Stimulated activated CD8-positive, alpha-beta memory T cell treated with anti-CD3 and anti-CD28 coated beads, Interleukin-4, amount 100 ng/mL, for 24 hours (primary cell): ENCODE measurements at regions not wholly inside any gene's neighbourhood (a gene's known extent, or its start where the extent isn't known, plus 50 kb on each side); places are given as distances from the start of the nearest gene placed in this dataset.

Experiments
- DNase-seq: peaks from one replicate; pipeline ENCODE4 v3.0.0-alpha.2; 2020; ENCODE audit warnings: low read depth

DNA sequence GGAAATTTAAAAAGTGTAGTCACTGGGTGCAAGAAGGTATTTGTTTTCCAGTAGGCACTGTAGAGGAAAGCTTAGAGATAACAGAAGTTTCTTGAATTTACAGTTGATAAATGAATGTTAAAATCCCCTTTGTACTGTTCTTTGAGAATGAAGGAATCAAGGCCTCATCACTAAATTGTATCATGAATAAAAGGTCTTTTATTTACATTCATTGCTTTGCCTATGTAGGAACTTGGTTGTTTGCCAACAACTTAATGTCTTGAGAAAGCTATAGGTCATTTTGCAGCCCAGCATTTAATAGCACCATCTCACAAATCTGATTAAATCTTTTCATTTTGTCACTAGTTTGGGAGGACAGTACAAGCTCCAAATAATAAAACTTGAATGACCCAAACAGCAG lies 213.9 kb upstream of the ITGA4 start:
- no peak for DNase-seq

DNA sequence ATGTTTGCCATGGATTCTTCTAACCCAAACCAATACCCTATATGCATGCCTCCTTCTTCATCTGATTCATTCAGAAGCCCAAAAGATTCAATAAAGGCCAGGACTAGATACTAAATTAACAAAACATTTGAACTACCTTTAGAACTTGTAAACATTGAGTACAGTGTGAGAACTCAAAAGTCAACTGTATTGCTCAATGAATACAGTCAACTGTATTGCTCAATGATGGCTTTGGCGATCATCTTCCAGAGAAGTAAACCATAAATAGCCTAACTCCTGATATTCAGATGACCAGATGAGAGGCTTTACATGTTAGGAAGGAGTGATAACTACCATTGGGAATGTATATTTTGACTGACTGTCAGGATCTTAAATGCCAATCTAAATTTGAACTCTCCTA lies 206.5 kb upstream of the ITGA4 start:
- DNase-seq, result no peak

DNA sequence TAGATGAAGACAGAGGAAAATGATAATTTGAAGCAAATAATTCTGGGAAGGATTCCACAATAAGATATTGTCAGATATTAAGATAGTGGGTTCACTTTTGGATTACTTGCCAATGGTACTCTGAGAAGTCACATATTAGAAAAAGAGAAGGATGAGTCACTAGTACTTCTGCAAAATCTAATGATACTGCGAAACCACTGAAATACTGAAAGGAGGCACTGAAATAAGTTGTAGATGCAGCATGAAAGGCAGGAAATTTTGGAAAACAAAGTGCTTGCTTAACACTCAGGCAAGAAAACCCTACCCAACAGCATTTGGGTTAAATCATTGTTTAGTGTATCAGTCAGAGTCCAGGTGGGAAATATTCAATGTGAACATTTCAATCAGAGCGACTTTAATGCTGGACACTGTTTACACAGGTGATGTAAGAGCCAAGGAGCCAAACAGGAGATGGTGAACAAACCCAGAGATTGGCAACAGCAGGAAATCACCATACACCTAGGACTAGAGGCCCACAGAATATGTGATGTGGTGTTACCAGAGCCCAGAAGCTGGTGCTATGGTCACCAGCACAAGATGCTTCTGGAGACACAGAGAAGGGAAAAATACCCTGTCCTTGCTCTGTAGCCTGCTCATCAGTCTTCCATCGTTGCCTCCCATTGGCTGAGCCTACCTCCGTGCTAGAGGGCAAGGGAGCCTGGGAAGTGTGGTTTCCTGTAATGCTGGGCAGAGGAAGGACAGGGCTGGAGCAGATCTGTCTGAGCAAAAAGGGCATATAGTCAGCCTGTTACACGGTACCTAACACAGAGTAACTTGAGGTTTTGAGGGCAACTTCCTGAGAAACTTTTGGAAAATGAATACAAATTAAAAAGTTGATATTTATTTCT lies 204.7 kb upstream of the ITGA4 start:
- DNase-seq, result no peak

DNA sequence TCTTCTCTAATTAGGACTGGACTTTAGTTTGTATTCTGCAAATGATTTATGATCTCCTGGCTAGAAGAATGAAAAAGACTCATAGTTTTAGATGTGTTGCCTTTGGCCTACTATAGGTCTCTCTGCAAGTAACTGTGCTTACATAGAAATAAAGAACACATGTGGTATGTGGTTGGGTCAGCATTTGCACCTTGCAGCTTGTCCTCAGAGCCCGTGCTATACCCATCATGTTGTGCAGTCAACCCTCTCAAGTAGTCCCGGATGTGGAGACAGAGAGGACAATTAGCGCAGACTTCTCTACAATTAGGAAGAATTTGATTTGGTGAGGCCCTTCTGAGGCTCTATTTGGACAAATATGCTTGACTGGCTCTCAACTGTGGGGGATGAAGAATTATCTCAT lies 203.7 kb upstream of the ITGA4 start:
- no peak for DNase-seq

DNA sequence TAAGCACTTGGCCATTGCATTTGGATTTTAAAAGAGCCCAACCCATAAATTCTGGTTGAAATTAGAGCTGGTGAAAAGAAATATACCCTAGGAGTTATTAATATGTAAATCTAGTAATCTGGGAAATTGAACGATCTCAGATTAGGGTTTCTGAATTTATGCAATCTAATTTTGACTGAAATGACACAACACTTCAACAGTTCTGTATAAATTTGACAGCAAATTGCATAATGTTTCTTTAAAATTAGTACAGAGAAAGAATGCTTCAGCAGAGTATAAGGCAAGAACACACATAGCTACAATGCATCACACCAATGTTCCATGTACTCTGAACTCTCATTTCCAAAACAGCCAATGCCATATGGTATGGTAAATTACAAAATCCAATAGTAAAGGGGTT lies 201.5 kb upstream of the ITGA4 start:
- DNase-seq, result no peak

DNA sequence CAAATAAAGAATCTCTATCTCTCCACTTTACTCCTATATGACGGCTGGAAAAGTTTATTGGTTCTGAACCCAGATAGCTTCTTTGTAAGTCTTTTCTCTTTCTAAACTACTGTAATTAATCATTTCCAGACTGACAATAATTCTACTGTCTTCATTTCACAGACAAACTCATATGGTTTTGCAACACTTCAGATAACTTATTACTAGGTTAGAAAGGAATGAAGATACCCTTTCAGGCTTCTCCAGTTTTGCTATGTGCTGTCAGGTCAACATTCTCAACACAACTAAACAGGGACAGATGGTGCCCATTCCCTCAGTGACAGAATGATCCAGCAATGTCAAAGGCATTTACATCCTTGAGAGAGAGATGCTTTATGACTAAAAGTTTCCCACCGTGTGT lies 198.5 kb upstream of the ITGA4 start:
- DNase-seq, result no peak

DNA sequence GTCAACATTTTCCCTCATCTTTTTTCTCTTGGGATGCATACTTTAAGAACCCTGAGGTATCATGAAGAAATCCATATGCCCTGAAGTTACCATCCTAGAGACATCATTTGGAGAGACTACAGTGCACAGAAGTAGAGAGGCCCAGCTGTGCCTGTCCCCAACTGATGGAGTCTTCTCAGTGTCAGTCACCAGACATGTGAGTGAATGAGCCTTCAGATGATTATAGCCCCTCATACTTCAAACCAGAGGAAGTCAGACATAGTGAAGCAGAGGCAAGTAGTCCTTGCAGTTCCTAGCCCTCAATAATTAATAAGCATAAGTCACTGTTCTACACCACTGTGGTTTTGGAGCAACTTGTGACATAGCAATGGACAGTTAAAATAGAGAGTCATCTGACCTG lies 194.4 kb upstream of the ITGA4 start:
- no peak for DNase-seq

DNA sequence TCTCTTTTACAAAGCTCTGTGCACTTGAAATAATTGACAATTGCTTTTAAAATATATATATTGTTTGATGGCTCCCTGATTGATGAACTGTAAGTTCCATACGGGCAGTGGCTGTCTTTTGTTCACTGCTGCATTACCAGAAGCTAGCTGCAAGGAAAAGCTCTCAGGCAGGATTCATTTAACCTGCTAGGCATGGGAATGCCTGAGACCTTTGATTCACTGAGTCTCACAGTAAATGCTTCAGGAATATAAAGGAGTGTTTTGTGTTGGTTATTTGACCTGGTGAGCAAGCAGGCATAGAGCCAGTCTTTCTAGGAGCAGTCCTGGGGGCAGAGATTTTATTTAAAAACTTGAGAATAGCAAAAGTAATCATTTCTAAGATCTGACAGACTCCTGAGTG lies 193.2 kb upstream of the ITGA4 start:
- no peak for DNase-seq

DNA sequence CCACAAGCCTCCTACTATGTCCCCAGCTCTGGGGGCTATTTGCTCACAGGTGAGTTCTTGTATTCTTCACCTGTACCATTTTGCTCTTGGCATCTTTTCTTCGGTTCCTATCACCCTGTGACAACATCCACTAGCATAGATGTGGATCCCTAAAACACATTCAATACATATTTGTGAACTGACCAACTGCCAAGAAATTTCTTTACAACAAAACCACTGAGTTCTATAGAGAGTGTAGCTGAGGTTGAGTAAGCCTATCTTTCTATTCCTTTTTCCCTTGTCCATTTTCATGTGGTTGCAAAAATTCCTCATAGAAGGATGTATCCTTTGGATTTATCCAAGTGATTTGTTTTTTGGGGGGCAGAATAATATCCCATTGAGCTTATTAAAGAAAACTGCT lies 192.7 kb upstream of the ITGA4 start:
- no peak for DNase-seq

DNA sequence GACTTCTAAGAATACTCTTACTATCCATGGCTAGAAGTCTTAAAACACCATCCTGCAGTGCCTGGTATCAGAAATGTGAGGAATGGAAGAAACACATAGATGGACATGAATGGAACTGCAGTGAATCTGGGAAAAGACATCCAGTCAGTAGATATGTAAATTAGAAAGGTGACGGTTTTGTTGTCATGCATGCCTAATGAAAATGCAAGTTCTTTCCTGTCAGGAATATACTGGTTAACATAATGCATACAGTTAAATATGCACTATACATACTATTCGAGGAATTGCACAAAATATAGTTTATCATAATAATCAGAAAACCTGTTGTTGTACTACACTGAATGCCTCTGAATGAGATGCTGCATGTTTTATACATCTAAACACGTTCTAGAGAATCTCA lies 190.6 kb upstream of the ITGA4 start:
- no peak for DNase-seq

DNA sequence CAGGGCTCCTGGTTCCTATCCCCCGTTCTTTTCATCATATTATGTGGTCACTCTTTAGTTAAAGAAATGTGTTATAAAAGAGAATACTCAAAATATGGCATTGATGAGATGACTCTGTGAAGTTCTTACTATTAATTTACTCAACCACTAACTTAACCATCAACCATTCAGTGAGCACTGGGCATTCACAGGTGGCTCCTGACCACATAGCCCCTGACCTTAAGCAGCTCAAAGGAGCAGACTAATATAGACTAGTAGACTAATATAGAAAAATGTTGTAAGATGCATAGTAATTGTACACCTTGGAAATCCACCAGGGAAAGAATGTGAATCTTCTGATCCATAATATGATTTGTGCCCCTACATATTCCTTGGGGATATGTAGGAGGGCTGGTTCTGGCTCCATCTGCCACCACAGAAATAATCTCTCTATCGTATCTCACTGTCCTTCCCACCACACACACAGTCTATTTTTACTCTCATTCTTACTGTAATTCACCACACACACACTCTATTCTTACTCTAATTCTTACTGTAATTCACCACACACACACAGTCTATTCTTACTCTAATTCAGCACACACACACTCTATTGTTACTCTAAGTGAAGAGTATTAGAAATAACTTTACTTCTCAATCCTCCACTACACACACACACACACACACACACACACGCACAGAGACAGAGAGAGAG lies 188.9 kb upstream of the ITGA4 start:
- DNase-seq, result no peak

DNA sequence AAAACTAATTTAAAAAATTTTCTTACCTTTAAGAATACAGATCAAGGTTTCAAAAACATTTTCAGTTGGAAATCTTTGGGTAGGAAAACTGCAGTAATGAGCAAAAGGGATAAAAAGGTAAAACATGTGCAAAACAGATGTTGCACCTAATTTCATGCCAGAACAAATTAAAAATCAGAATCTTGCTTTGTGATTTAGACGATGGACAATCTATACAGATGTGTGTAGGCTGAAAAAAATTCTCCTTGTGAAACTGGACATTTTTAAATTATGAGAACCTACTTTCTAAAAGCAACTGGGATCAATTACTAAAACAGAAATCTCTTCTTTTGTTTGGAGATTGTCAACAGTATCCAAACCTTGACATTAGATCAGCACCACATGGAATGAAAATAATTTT lies 183.2 kb upstream of the ITGA4 start:
- no peak for DNase-seq

DNA sequence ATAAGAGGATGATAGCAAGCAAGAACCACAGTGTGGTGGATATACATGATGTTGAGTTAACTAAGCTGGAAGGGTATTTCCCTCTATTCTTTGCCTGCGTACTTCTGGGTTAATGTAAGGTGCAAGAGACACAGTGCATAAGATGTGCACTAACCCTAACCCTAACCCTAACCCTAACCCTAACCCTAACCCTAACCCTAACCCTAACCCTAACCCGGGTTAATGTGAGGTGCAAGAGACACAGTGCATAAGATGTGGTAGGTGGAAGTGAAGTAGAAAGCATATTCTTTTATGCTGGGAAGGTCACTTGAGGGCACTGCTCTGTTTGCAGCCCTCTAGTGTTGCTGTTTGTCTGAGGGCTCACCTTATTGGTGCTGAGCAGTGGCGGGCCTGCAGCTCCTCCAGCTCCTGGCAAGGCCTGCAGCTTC lies 181.5 kb upstream of the ITGA4 start:
- no peak for DNase-seq

DNA sequence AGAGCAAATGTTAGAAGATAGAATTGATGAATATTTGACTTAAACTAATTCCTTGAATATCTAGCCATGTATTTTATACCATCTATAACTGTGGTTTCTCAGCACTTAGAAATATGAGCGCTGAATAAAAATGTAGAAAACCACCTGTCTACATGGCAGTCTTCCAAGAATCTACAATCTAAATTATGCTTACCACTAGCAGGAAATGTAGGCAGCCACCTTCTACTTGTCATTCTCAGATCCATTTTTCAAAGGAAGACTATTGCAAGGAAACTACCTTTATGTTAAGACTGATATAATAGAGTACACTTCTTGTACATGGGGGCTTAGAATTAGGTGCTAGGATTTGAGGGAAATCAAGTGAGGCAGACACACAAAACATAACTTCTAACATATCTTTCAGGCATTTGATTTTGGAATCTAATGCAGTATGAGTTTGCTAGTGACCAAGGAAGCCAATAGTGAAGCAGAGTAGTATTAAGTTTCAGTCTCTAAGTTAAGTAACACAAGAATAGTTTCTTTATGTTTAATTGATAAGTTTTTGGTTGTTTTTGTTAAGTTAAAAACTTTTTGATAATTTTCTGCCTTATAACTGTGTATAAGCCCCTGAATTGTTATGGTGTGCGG lies 175.9 kb upstream of the ITGA4 start:
- no peak for DNase-seq

DNA sequence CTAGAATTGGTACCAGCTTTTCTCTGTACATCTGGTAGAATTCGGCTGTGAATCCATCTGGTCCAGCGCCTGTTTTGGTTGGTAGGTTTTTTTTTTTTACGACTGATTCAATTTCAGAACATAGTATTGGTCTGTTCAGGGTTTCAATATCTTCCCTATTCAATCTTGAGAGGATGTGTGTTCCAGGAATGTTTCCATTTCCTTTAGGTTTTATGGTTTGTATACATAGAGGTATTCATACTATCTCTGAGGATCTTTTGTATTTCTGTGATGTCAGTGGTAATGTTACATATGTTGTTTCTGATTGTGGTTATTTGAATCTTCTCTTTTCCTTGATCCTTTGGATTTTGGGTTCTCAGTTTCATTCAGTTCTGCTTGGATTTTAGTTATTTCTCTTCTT lies 172.1 kb upstream of the ITGA4 start:
- DNase-seq, result no peak

DNA sequence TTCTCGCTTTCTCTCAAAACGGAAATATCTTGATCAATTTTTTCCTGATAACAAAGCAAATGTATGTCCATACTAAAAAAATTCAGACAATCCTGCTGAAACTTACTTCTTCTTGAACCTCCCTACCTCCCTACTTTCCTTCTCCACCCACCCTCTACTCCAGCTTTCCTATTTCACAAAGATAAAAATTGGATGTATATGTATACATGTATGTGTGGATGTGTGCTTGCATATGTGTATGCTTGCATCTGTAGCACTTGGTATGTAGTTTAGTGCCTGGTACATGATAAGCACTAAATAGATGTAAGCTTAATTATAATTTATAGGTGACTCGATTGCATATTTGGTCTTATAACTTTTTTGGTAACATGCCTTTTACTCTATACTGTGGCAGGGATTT lies 167.5 kb upstream of the ITGA4 start:
- no peak for DNase-seq

DNA sequence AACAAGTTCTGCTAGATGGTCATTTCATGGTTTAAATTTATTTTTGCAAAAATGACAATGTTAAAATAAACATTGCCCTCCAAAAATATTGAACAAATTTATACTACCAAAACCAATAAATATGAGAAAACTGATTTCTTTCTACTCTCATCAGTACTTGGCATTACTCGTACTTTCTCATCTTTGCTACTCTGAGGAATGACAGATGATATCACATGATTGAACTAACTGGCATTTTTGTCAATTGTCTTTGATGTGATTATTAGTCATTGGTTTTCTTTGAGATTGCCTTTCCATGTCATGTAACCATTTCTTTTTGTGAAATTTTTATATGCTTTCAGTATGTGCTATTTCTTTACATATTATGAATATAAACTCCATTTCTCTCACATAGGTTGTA lies 167.0 kb upstream of the ITGA4 start:
- no peak for DNase-seq

DNA sequence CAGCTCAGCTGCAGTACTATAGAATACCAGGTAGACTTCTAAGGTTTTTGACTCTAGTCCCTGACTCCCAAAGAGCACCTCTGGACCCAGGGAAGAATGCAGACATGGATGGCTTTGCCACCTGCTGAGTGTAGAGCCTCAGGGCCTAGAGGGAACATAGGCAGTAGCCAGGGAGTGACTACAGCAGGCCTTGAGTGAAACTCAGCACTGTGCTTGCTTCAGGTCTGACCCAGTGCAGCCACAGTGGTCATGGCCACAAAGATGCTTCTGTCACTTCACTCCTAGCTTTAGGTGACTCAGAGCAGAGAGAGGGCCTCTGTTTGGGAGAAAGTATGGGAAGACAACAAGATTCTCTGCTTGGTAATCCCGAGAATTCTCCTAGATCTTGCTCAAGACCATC lies 162.2 kb upstream of the ITGA4 start:
- no peak for DNase-seq

DNA sequence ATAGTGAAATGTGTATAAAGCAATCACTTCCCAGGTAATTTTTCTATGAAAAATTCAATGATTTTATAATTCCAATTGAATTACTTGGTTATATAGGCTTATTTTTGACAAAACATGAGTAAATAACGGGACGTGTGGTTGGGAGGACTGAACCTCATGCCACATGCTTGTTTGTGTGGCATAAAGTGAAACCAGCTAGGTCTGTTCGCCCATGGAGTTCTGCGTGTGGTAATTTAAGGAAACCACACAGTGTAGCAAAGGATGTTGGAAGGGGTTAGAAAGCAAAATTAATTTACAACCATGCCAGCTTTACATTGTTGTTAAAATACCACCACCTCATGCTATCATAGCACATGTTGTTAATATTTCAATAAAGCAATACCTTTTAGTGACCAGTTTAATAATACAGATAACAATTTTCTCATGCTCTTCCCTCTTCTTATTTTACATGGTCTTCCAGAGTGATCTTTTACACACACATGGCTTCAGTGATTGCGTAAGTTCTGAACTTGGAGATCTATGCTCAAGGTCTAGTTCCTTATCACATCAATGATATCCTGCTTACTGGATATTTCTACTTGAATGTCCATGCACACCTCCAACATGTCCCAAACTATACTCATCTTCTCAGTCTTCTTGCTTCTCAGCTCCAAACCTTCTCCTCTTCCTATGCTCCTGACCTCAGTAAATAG lies 156.4 kb upstream of the ITGA4 start:
- no peak for DNase-seq

DNA sequence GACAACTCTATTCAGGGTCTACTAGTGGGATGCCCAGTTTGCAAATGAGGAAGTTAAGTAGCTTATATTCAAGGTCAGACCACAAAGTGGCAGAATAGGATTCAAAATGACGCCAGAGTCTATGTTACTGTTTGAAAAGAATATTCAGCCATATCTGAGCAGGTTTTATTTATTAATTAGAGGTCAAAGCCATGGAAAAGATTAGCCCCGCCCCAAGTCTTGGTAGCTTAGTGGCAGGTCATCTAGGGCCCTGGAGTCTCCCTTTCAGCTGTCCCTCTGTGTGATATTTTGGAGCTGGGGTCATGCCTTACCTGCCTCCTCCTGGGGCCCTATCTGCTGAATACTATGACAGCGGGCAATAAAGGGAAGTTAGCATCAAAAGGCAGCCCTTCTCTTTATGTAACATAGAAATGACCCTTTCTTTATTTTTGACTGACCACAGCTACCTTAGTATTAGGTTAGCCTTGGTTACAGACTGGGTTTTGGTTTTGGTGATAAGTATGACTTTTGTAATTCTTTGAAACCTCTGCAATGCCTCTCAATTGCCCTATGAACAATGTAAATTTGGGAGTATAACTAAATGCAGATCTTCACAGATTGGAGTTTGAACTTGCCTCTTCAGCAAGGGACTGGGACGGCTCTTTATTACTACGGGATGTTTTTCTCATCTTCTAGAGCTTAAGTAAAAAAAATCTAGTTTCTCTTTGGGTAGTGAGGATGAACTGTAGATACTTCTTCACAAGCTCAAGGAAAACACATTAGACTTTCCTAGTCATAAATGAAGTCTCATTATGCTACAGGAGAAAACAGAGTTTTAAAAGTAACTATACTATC lies 153.0 kb upstream of the ITGA4 start:
- no peak for DNase-seq

DNA sequence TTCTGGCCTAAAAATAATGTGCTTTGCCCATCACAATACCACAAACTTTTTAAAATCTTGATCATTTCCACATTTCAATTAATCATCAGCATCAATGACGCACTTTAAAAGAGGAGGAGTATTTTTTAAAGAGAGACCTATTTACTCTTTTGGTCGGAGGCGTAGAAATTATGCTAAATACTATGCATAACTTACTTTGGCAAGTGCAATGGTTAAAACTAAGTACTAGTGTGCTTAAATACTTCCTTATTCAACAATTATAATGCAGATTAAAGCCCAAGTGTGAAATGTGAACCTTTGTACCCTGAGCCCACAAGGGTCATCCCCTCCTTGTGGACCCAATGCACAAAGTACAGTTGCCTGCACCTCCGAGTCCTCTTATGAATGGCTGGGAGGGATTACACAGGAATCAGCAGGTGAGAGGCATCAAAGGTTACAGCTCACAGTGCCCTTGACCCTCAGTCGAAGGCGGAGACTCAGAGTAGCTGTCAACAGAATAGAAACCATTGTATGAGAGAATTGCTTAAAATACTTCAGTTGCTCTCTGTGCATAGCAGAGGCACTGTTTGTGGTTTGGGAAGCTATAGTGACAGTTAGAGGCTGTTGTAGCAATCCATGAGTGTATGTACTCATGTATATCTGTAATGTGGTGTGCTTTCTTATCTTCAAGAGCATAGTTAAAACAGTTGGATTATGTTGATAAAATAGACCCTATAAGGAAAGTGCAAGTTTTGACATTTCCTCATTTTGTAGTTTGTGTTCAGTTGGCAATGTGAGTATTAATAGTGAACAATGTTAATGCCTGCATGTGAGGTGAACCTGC lies 151.7 kb upstream of the ITGA4 start:
- no peak for DNase-seq
